ENCODE measurements at regions not wholly inside any gene's neighbourhood (a gene's known extent, or its start where the extent isn't known, plus 50 kb on each side); places are given as distances from the start of the nearest gene placed in this dataset.

DNA sequence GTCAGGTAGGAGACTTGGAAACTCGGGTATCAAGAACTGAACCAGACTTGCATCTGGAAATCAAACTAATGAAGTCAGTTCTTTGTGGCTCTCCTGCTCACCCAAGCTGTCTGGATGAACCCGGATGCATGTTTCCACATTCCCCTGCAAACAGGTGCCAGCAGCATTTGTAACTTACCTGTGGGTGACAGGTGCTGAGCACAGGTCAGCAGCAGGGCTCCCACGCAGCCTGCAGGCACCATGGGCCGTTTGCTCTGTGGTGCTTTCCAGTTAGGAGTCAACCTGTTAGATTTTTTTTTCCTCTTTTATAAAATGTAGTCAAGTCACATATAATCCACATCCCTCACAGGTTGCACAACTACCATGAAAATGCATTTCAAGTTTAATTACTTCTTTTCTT, 385.6 kb upstream of the ADGRL3 start:
- TF ChIP-seq, protein P1, sequence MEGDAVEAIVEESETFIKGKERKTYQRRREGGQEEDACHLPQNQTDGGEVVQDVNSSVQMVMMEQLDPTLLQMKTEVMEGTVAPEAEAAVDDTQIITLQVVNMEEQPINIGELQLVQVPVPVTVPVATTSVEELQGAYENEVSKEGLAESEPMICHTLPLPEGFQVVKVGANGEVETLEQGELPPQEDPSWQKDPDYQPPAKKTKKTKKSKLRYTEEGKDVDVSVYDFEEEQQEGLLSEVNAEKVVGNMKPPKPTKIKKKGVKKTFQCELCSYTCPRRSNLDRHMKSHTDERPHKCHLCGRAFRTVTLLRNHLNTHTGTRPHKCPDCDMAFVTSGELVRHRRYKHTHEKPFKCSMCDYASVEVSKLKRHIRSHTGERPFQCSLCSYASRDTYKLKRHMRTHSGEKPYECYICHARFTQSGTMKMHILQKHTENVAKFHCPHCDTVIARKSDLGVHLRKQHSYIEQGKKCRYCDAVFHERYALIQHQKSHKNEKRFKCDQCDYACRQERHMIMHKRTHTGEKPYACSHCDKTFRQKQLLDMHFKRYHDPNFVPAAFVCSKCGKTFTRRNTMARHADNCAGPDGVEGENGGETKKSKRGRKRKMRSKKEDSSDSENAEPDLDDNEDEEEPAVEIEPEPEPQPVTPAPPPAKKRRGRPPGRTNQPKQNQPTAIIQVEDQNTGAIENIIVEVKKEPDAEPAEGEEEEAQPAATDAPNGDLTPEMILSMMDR (IDR thresholded peaks at IDR 0.05) = no peak
- no peak for TF ChIP-seq POLR2A (IDR thresholded peaks at IDR 0.05)
- TF ChIP-seq EP300 (IDR thresholded peaks at IDR 0.05) = no peak

Data from sigmoid colon (tissue), 4 donors.